KMS-11 (cell line): ENCODE measurements at regions not wholly inside any gene's neighbourhood (a gene's known extent, or its start where the extent isn't known, plus 50 kb on each side); places are given as distances from the start of the nearest gene placed in this dataset.

Source experiments
- H2AFZ ChIP-seq: fragments of 200-600 bp; sonication (generic); 2 replicates; pipeline ENCODE4 v1.6.1; 2016; ENCODE audit warnings: antibody characterized with exemption, mixed run types, low read depth
- H3K27ac ChIP-seq: fragments of 200-600 bp; sonication (generic); 2 replicates; pipeline ENCODE4 v1.6.1; 2016; ENCODE audit warnings: mild to moderate bottlenecking, mixed run types
- H3K27me3 ChIP-seq: fragments of 200-600 bp; sonication (generic); 2 replicates; pipeline ENCODE4 v1.6.1; 2017; ENCODE audit warnings: mild to moderate bottlenecking, low read depth, mixed run types, moderate library complexity; ENCODE audit not compliant: insufficient read depth
- H3K36me3 ChIP-seq: fragments of 200-600 bp; sonication (generic); 2 replicates; pipeline ENCODE4 v1.6.1; 2017; ENCODE audit warnings: mild to moderate bottlenecking, mixed run types; ENCODE audit not compliant: insufficient read depth
- H3K4me1 ChIP-seq: fragments of 200-600 bp; sonication (generic); 2 replicates; pipeline ENCODE4 v1.6.1; 2016; ENCODE audit warnings: mild to moderate bottlenecking, low read depth, mixed run types; ENCODE audit not compliant: poor library complexity, severe bottlenecking
- H3K4me2 ChIP-seq: fragments of 200-600 bp; sonication (generic); 2 replicates; pipeline ENCODE4 v1.7.0; 2016; ENCODE audit warnings: mild to moderate bottlenecking, mixed run types
- H3K4me3 ChIP-seq: fragments of 200-600 bp; sonication (generic); IDR thresholded peaks from 2 replicates; pipeline ENCODE4 v1.6.1; 2017; ENCODE audit warnings: low read depth, low read length, mixed read lengths; ENCODE audit not compliant: insufficient read depth
- H3K79me2 ChIP-seq: fragments of 200-600 bp; sonication (generic); 2 replicates; pipeline ENCODE4 v1.6.1; 2016; ENCODE audit warnings: low read depth, mixed run types; ENCODE audit not compliant: insufficient read depth
- H3K9ac ChIP-seq: fragments of 200-600 bp; sonication (generic); 2 replicates; pipeline ENCODE4 v1.6.1; 2016; ENCODE audit warnings: mild to moderate bottlenecking, mixed run types
- H4K20me1 ChIP-seq: fragments of 200-600 bp; sonication (generic); 2 replicates; pipeline ENCODE4 v1.6.1; 2016; ENCODE audit warnings: mild to moderate bottlenecking, mixed run types; ENCODE audit not compliant: insufficient read depth
- TF ChIP-seq, protein P1 (sequence below): fragments of 200-600 bp; sonication (generic); conservative IDR thresholded peaks from 2 replicates; pipeline ENCODE4 v1.6.1; 2017; ENCODE audit warnings: low read depth, mild to moderate bottlenecking, antibody characterized with exemption, low read length, moderate library complexity, mixed read lengths

DNA sequence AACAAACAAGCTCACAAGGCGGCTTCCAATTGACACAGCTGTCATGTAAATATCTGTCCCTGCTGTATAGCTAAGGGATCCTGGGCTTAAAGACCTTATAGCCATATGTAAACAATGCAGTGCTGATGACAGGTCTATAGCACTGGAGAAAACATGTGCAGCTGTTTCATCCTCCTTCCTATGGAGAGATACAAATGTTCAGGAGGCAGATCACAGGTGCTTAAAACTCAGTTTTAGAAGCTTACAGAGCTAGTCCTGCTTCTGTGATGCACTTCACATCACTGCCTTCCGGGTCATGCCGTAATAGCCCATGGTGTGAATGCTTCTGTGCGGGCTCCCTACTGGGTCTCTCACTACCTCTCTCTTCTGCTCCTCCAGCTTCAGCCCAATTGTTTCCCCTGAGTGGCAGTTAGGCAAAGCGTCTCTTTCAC, 262.4 kb upstream of the CHST9 start:
- Histone ChIP-seq H3K4me2 (no peak overlapping the region), H4K20me1 (no peaks in the 10 kb centered on the region), H3K4me1 (no peaks in the 10 kb centered on the region), H3K4me3 (no peak overlapping the region), H3K27me3 (no peaks in the 10 kb centered on the region), H2AFZ (no peak overlapping the region), H3K27ac (no peak overlapping the region), H3K79me2 (no peaks in the 10 kb centered on the region), H3K9ac (no peak overlapping the region), H3K36me3 (no peaks in the 10 kb centered on the region)
- TF ChIP-seq, protein P1, sequence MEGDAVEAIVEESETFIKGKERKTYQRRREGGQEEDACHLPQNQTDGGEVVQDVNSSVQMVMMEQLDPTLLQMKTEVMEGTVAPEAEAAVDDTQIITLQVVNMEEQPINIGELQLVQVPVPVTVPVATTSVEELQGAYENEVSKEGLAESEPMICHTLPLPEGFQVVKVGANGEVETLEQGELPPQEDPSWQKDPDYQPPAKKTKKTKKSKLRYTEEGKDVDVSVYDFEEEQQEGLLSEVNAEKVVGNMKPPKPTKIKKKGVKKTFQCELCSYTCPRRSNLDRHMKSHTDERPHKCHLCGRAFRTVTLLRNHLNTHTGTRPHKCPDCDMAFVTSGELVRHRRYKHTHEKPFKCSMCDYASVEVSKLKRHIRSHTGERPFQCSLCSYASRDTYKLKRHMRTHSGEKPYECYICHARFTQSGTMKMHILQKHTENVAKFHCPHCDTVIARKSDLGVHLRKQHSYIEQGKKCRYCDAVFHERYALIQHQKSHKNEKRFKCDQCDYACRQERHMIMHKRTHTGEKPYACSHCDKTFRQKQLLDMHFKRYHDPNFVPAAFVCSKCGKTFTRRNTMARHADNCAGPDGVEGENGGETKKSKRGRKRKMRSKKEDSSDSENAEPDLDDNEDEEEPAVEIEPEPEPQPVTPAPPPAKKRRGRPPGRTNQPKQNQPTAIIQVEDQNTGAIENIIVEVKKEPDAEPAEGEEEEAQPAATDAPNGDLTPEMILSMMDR: no peak

DNA sequence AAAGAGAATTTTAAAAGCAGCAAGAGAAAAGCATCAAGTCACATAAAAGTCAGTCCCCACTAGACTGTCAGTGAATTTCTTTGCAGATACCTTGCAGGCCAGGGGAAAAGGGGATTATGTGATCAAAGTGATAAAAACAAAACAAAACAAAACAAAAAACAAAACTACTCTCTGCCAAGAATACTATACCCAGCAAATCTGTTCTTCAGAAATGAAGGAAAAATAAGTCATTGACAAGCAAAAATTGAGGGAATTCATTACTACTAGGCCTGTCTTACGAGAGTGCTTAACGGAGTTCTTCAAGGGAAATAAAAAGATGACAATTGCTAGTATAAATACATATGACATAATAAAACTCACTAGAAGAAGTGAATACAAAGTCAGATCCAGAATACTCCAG, 245.5 kb upstream of the CHST9 start:
- Histone ChIP-seq H4K20me1 (no peaks in the 10 kb centered on the region), H3K4me1 (no peaks in the 10 kb centered on the region), H3K36me3 (no peaks in the 10 kb centered on the region), H2AFZ (no peak overlapping the region), H3K4me2 (no peak overlapping the region), H3K4me3 (no peak overlapping the region), H3K27me3 (no peaks in the 10 kb centered on the region), H3K79me2 (no peaks in the 10 kb centered on the region), H3K9ac (no peak overlapping the region), H3K27ac (no peak overlapping the region)
- TF ChIP-seq, protein P1: no peak

DNA sequence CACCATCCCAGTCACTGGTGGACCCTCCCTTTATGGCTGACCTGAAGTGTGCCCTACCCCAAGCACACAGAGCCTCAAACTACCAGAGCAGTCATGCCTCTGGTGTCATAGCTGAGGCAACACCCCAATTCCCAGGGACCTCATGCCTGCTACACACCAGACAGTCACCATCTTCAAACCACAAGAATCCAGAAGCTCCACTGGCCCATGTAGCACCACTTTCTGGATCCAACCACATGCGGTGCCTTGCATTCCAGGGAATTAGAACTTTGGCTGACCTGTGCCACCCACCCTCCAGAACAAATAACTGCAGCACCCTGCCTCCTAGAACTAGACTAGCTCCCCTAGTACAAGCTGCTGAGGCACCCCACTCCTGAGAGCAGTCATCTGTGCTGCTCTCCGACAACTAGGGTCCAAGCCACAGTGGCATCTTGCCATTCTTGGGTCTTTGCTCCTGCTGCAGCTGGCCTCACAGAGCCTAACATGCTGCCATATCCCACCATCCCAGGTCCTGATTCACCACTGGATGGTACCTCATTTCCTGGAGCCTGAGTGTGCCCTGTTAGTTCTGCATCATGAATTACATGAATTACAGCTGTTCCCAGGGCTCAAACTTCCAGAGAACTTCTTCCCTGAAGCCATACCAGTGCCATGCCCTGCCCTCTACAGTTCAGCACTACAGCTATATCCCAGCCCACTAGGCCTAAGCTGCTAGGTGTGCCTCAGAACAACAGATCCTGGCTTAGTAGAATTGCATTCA, 243.8 kb upstream of the CHST9 start:
- Histone ChIP-seq H3K4me3 (no peak overlapping the region), H2AFZ (no peak overlapping the region), H3K4me2 (no peak overlapping the region), H3K36me3 (no peaks in the 10 kb centered on the region), H4K20me1 (no peaks in the 10 kb centered on the region), H3K27me3 (no peaks in the 10 kb centered on the region), H3K9ac (no peak overlapping the region), H3K4me1 (no peaks in the 10 kb centered on the region), H3K79me2 (no peaks in the 10 kb centered on the region), H3K27ac (no peak overlapping the region)
- TF ChIP-seq, protein P1: no peak

DNA sequence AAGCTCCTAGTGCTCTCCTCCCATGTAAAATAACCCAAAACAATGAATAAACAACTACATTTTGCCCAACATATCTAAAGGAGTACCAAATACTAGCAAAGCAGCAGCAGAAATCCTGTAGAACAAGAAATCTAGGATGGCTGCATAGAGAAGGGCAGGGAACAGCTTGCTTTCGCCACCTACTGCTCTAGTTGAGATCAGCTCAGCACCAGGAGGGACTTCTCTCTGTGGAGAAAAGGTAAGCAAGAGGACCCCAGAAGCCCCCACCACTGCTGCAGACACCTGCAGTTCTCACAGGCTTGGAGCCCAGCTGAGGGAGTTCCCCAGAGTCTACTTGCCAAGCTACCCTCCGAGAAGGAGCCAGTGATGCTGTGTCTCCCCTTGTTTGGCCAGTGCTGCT, 243.0 kb upstream of the CHST9 start:
- Histone ChIP-seq H3K4me2 (no peak overlapping the region), H3K79me2 (no peaks in the 10 kb centered on the region), H3K27me3 (no peaks in the 10 kb centered on the region), H3K4me3 (no peak overlapping the region), H4K20me1 (no peaks in the 10 kb centered on the region), H3K4me1 (no peaks in the 10 kb centered on the region), H2AFZ (no peak overlapping the region), H3K9ac (no peak overlapping the region), H3K36me3 (no peaks in the 10 kb centered on the region), H3K27ac (no peak overlapping the region)
- TF ChIP-seq, protein P1: no peak
